ENCODE measurements at regions not wholly inside any gene's neighbourhood (a gene's known extent, or its start where the extent isn't known, plus 50 kb on each side); places are given as distances from the start of the nearest gene placed in this dataset.

- no peak for DNase-seq (ENCODE audit: extremely low spot score, unreplicated experiment)
- no peak overlapping the region for H3K27ac Mint-ChIP-seq
- peaks cover 48% of the 10 kb centered on the region for H3K4me1 Mint-ChIP-seq (ENCODE audit: unreplicated experiment)
- peaks cover 10% of the 10 kb centered on the region for H3K9me3 Mint-ChIP-seq
- H3K27me3 Mint-ChIP-seq: no peaks in the 10 kb centered on the region
- H3K36me3 Mint-ChIP-seq: no peaks in the 10 kb centered on the region
- no peak for TF ChIP-seq CTCF (conservative IDR thresholded peaks at IDR 0.05)
- no peak overlapping the region for H3K4me3 Mint-ChIP-seq
These were observed 210.3 kb upstream of the USP24 start for GRCh38 chr1:55425310-55425930.

- Mint-ChIP-seq H3K36me3 (no peaks in the 10 kb centered on the region), H3K27me3 (no peaks in the 10 kb centered on the region), H3K27ac (no peak overlapping the region), H3K4me3 (no peak overlapping the region), H3K9me3 (peaks cover 5% of the 10 kb centered on the region), H3K4me1 (ENCODE audit: unreplicated experiment) (peaks cover 52% of the 10 kb centered on the region)
- no peak for TF ChIP-seq CTCF (conservative IDR thresholded peaks at IDR 0.05)
- no peak for DNase-seq (ENCODE audit: extremely low spot score, unreplicated experiment)
These were observed 208.2 kb upstream of the USP24 start for GRCh38 chr1:55423376-55423775.

- Mint-ChIP-seq H3K4me3 (no peak overlapping the region), H3K9me3 (peaks cover 5% of the 10 kb centered on the region), H3K4me1 (ENCODE audit: unreplicated experiment) (peaks cover 35% of the 10 kb centered on the region), H3K27me3 (no peaks in the 10 kb centered on the region), H3K36me3 (no peaks in the 10 kb centered on the region), H3K27ac (no peak overlapping the region)
- no peak for DNase-seq (ENCODE audit: extremely low spot score, unreplicated experiment)
- no peak for TF ChIP-seq CTCF (conservative IDR thresholded peaks at IDR 0.05)
These were observed 206.0 kb upstream of the USP24 start for GRCh38 chr1:55420929-55421716.

- no peak for DNase-seq (ENCODE audit: extremely low spot score, unreplicated experiment)
- Mint-ChIP-seq H3K9me3 (peaks cover 12% of the 10 kb centered on the region), H3K4me1 (ENCODE audit: unreplicated experiment) (peaks cover 32% of the 10 kb centered on the region), H3K27ac (no peak overlapping the region), H3K36me3 (peaks cover 3% of the 10 kb centered on the region), H3K4me3 (no peak overlapping the region), H3K27me3 (no peaks in the 10 kb centered on the region)
- TF ChIP-seq CTCF (conservative IDR thresholded peaks at IDR 0.05): no peak
These were observed 204.9 kb upstream of the USP24 start for GRCh38 chr1:55420026-55420425.

GRCh38 chr1:55418208-55419000 lies 203.2 kb upstream of the USP24 start:
- no peaks in the 10 kb centered on the region for H3K27me3 Mint-ChIP-seq
- H3K4me1 Mint-ChIP-seq (ENCODE audit: unreplicated experiment): peaks cover 31% of the 10 kb centered on the region
- H3K27ac Mint-ChIP-seq: no peak overlapping the region
- no peak for DNase-seq (ENCODE audit: extremely low spot score, unreplicated experiment)
- H3K9me3 Mint-ChIP-seq: peaks cover 18% of the 10 kb centered on the region
- peaks cover 6% of the 10 kb centered on the region for H3K36me3 Mint-ChIP-seq
- H3K4me3 Mint-ChIP-seq: no peak overlapping the region
- no peak for TF ChIP-seq CTCF (conservative IDR thresholded peaks at IDR 0.05)
